22Rv1 (cell line): ENCODE measurements at regions not wholly inside any gene's neighbourhood (a gene's known extent, or its start where the extent isn't known, plus 50 kb on each side); places are given as distances from the start of the nearest gene placed in this dataset.

Experiments
- H3K27ac ChIP-seq: fragments of 450-650 bp; 2 replicates; pipeline ENCODE4 v1.5.1; 2017
- ZFX ChIP-seq: fragments of 450-650 bp; IDR thresholded peaks from 2 replicates; pipeline ENCODE4 v1.6.1; 2017; ENCODE audit warnings: antibody characterized with exemption, borderline replicate concordance
- TF ChIP-seq, protein P1 (sequence below): fragments of 450-650 bp; IDR thresholded peaks from 2 replicates; pipeline ENCODE4 v1.5.1; 2017; ENCODE audit warnings: mild to moderate bottlenecking

GRCh38 chr6:100237821-100238220, 226.9 kb downstream of the SIM1 start:
- no peak overlapping the region for H3K27ac ChIP-seq
- TF ChIP-seq, protein P1, sequence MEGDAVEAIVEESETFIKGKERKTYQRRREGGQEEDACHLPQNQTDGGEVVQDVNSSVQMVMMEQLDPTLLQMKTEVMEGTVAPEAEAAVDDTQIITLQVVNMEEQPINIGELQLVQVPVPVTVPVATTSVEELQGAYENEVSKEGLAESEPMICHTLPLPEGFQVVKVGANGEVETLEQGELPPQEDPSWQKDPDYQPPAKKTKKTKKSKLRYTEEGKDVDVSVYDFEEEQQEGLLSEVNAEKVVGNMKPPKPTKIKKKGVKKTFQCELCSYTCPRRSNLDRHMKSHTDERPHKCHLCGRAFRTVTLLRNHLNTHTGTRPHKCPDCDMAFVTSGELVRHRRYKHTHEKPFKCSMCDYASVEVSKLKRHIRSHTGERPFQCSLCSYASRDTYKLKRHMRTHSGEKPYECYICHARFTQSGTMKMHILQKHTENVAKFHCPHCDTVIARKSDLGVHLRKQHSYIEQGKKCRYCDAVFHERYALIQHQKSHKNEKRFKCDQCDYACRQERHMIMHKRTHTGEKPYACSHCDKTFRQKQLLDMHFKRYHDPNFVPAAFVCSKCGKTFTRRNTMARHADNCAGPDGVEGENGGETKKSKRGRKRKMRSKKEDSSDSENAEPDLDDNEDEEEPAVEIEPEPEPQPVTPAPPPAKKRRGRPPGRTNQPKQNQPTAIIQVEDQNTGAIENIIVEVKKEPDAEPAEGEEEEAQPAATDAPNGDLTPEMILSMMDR: no peak
- no peak for TF ChIP-seq ZFX

- no peak overlapping the region for H3K27ac ChIP-seq
- TF ChIP-seq, protein P1: no peak
These were observed 228.3 kb downstream of the SIM1 start for GRCh38 chr6:100236389-100236788.

- no peak overlapping the region for H3K27ac ChIP-seq
- TF ChIP-seq ZFX: no peak
- TF ChIP-seq, protein P1: no peak
These were observed 229.1 kb downstream of the SIM1 start for GRCh38 chr6:100235631-100236030.

- TF ChIP-seq, protein P1: no peak
- TF ChIP-seq ZFX: no peak
- H3K27ac ChIP-seq: no peak overlapping the region
These were observed 230.1 kb downstream of the SIM1 start for GRCh38 chr6:100234625-100235024.

DNA sequence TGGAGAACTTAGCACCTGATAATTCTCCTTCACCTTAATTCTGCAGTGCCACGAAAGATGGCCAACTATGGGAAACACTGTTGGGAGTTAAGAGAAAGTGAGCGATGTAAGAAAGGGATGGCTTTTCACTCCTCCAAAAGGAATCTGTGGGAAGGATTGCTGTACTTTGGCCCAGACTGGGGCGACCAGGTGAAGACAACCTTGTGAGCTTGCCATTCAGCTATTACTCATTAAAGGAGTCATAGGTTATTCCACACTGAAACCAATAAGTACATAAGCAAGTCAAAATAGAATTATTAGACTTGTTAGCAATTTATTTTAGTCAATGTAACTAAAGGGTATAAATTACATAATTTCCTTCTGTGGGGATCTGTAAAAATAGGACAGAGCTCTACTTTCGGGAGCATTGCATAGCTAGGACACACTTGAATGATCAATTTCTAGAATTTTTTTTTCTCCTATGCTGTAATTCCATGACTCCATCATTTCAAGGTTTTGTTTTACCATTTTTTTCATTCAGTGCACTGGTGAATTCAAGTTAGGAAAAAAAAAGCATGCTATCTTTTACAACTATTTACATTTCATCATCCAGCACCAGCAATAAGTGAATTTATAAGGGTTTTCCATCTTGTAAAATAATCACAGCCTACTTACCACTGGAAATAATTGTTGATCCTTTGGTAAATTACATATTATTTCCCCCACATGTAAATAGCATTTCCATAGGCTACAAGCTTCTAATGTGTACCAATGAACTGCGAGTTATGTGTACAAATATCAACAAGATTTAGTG, 231.7 kb downstream of the SIM1 start:
- TF ChIP-seq, protein P1: no peak
- TF ChIP-seq ZFX: no peak
- no peak overlapping the region for H3K27ac ChIP-seq

DNA sequence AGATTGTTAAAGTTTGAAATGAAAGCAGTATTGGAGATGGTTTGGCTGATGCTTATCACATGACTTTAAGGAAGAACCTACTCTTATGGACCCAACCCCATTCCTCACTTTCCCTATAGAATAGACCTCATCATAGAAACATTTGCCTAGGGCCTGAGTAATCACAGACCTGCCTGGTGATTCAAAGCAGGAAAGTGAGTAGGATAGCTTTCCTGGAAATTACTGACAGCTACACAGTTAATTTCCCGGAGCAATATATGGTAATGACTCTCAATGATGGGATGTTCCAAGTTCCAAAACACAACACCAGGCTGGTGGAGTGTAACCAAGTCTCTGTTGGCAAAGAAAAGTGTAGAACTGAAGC, 233.8 kb downstream of the SIM1 start:
- TF ChIP-seq, protein P1: no peak
- TF ChIP-seq ZFX: no peak
- H3K27ac ChIP-seq: no peak overlapping the region

- TF ChIP-seq, protein P1: no peak
- no peak for TF ChIP-seq ZFX
These were observed 234.4 kb downstream of the SIM1 start for GRCh38 chr6:100230115-100230952.

More at GRCh38 chr6:100230115-100230952, 234.4 kb downstream of the SIM1 start:
- peak overlapping the region; percentile 80; the same call in 1 of the 2 replicates for H3K27ac ChIP-seq
